ENCODE measurements at regions not wholly inside any gene's neighbourhood (a gene's known extent, or its start where the extent isn't known, plus 50 kb on each side); places are given as distances from the start of the nearest gene placed in this dataset.

DNA sequence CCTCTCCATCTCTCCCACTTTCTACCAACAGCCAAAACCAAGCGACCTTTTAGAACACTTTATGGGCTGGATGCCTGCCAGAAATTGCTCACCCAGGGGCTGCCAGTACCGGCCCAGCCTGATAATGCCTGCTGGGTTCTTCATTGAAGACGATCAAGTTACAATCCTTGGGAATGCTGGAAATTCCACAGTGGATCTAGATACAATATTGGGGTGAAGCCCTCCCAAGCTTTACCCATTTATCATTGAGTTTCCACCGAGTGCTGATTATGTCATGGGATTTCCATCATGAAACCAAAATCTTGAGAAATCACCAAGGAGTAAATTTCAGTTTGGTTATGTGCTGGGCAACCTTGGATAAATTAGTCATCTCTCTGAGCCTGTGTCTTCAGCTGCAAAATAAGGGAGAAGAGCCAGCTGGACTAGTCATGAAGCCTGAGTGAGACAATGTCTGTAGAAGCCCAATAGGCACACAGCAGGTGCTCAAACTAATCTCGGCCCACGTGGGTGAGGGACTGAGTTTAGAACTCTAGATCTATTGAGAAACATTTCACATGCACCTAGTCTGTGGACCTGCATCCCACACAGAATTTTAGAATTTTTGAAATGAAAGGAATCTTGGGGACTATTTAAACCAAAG is 75.5 kb upstream of the CLMN start:
- Histone ChIP-seq H3K9ac (ENCODE audit: insufficient read depth, low read depth, low read length) (no peak overlapping the region), H4K20me1 (ENCODE audit: insufficient read depth, low read length) (no peaks in the 10 kb centered on the region), H3K79me2 (ENCODE audit: insufficient read depth, low read length) (no peaks in the 10 kb centered on the region), H3K36me3 (replicated peaks in 1 of 2; ENCODE audit: control insufficient read depth in 1 of 2, insufficient read depth in 2 of 2, low read length in 2 of 2) (no peaks in the 10 kb centered on the region), H2AFZ (ENCODE audit: low read length) (no peak overlapping the region), H3K4me1 (ENCODE audit: insufficient read depth, low read length) (peaks cover 19% of the 10 kb centered on the region), H3K4me3 (replicated peaks in 1 of 3; ENCODE audit: insufficient read depth in 1 of 3, low read depth in 2 of 3, low read length in 3 of 3) (no peak overlapping the region), H3K4me2 (ENCODE audit: low read depth, low read length) (no peak overlapping the region), H3K27me3 (ENCODE audit: control insufficient read depth in 1 of 2, insufficient read depth in 2 of 2, low read length in 2 of 2) (0 out of 5 replicates have a peak, but pooled peaks cover 0 to 2% of the 10 kb centered on the region in 2 experiments), H3K27ac (ENCODE audit: extremely low read length, insufficient read depth, low read length) (no peak overlapping the region), H3K9me3 (ENCODE audit: low read length) (no peaks in the 10 kb centered on the region)
- no peak for FAIRE-seq
- intact Hi-C loops (cut with micrococcal nuclease; ENCODE audit: unreplicated experiment) (no loop called here), in situ Hi-C loops (cut with HindIII; ENCODE audit: extremely low pct_ligation_motif_present, low pct_unique_long_range_greater_than_20kb) (no loop called here)
- TF ChIP-seq, protein P1, sequence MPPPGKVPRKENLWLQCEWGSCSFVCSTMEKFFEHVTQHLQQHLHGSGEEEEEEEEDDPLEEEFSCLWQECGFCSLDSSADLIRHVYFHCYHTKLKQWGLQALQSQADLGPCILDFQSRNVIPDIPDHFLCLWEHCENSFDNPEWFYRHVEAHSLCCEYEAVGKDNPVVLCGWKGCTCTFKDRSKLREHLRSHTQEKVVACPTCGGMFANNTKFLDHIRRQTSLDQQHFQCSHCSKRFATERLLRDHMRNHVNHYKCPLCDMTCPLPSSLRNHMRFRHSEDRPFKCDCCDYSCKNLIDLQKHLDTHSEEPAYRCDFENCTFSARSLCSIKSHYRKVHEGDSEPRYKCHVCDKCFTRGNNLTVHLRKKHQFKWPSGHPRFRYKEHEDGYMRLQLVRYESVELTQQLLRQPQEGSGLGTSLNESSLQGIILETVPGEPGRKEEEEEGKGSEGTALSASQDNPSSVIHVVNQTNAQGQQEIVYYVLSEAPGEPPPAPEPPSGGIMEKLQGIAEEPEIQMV (CRISPR knock-in tag; IDR thresholded peaks at IDR 0.05; ENCODE audit: low read depth): no peak
- TF ChIP-seq ZNF136 (CRISPR knock-in tag; IDR thresholded peaks at IDR 0.05; ENCODE audit: low read depth) (no peak), HHEX (CRISPR knock-in tag; IDR thresholded peaks at IDR 0.05) (no peak), ZNF562 (CRISPR knock-in tag; IDR thresholded peaks at IDR 0.05; ENCODE audit: borderline replicate concordance) (no peak)
- TF ChIP-seq, protein P2, sequence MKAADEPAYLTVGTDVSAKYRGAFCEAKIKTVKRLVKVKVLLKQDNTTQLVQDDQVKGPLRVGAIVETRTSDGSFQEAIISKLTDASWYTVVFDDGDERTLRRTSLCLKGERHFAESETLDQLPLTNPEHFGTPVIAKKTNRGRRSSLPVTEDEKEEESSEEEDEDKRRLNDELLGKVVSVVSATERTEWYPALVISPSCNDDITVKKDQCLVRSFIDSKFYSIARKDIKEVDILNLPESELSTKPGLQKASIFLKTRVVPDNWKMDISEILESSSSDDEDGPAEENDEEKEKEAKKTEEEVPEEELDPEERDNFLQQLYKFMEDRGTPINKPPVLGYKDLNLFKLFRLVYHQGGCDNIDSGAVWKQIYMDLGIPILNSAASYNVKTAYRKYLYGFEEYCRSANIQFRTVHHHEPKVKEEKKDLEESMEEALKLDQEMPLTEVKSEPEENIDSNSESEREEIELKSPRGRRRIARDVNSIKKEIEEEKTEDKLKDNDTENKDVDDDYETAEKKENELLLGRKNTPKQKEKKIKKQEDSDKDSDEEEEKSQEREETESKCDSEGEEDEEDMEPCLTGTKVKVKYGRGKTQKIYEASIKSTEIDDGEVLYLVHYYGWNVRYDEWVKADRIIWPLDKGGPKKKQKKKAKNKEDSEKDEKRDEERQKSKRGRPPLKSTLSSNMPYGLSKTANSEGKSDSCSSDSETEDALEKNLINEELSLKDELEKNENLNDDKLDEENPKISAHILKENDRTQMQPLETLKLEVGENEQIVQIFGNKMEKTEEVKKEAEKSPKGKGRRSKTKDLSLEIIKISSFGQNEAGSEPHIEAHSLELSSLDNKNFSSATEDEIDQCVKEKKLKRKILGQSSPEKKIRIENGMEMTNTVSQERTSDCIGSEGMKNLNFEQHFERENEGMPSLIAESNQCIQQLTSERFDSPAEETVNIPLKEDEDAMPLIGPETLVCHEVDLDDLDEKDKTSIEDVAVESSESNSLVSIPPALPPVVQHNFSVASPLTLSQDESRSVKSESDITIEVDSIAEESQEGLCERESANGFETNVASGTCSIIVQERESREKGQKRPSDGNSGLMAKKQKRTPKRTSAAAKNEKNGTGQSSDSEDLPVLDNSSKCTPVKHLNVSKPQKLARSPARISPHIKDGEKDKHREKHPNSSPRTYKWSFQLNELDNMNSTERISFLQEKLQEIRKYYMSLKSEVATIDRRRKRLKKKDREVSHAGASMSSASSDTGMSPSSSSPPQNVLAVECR (CRISPR knock-in tag; IDR thresholded peaks at IDR 0.05; ENCODE audit: borderline replicate concordance): no peak
- TF ChIP-seq, protein P3, sequence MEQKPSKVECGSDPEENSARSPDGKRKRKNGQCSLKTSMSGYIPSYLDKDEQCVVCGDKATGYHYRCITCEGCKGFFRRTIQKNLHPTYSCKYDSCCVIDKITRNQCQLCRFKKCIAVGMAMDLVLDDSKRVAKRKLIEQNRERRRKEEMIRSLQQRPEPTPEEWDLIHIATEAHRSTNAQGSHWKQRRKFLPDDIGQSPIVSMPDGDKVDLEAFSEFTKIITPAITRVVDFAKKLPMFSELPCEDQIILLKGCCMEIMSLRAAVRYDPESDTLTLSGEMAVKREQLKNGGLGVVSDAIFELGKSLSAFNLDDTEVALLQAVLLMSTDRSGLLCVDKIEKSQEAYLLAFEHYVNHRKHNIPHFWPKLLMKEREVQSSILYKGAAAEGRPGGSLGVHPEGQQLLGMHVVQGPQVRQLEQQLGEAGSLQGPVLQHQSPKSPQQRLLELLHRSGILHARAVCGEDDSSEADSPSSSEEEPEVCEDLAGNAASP (CRISPR knock-in tag; IDR thresholded peaks at IDR 0.05; ENCODE audit: borderline replicate concordance): no peak
- TF ChIP-seq, protein P4, sequence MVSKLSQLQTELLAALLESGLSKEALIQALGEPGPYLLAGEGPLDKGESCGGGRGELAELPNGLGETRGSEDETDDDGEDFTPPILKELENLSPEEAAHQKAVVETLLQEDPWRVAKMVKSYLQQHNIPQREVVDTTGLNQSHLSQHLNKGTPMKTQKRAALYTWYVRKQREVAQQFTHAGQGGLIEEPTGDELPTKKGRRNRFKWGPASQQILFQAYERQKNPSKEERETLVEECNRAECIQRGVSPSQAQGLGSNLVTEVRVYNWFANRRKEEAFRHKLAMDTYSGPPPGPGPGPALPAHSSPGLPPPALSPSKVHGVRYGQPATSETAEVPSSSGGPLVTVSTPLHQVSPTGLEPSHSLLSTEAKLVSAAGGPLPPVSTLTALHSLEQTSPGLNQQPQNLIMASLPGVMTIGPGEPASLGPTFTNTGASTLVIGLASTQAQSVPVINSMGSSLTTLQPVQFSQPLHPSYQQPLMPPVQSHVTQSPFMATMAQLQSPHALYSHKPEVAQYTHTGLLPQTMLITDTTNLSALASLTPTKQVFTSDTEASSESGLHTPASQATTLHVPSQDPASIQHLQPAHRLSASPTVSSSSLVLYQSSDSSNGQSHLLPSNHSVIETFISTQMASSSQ (IDR thresholded peaks at IDR 0.05; ENCODE audit: low read depth): no peak
- TF ChIP-seq, protein P4 (CRISPR knock-in tag; IDR thresholded peaks at IDR 0.05; ENCODE audit: borderline replicate concordance): no peak
- TF ChIP-seq, protein P5, sequence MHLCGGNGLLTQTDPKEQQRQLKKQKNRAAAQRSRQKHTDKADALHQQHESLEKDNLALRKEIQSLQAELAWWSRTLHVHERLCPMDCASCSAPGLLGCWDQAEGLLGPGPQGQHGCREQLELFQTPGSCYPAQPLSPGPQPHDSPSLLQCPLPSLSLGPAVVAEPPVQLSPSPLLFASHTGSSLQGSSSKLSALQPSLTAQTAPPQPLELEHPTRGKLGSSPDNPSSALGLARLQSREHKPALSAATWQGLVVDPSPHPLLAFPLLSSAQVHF (CRISPR knock-in tag; IDR thresholded peaks at IDR 0.05): no peak
- TF ChIP-seq, protein P6, sequence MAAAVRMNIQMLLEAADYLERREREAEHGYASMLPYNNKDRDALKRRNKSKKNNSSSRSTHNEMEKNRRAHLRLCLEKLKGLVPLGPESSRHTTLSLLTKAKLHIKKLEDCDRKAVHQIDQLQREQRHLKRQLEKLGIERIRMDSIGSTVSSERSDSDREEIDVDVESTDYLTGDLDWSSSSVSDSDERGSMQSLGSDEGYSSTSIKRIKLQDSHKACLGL (CRISPR knock-in tag; IDR thresholded peaks at IDR 0.05): no peak
- no TSS peak for BruUV-seq (replicated peaks)
- DNase-seq (ENCODE audit: low spot score): no peak
- CTCF ChIA-PET (ENCODE audit: low intra/inter-chr PET ratio, low total read pairs): no interaction called here
- ATAC-seq: no peak
- WGBS (ENCODE audit: low lambda C conversion rate): 12% methylated on average over 4 of the region's 6 CpGs
- POLR2A ChIA-PET: no interaction called here

All from HepG2 (cell line).